ENCODE measurements at regions not wholly inside any gene's neighbourhood (a gene's known extent, or its start where the extent isn't known, plus 50 kb on each side); places are given as distances from the start of the nearest gene placed in this dataset.

- no peak for TF ChIP-seq CTCF (conservative IDR thresholded peaks at IDR 0.05)
- TF ChIP-seq ZFX (IDR thresholded peaks at IDR 0.05): no peak
Measured at GRCh38 chr2:223218587-223219178, 166.7 kb downstream of the KCNE4 start.

All from C4-2B (cell line).